HepG2 (cell line): ENCODE measurements at regions not wholly inside any gene's neighbourhood (a gene's known extent, or its start where the extent isn't known, plus 50 kb on each side); places are given as distances from the start of the nearest gene placed in this dataset.

Experiments
- CBX2 ChIP-seq, 2 experiments: fragments of 200-600 bp in 1 of 2; sonication (generic); formaldehyde crosslinking in 1 of 2; IDR thresholded peaks; 2 replicates each; pipeline versions ENCODE4 v1.7.0 to v1.8.1; 2018 to 2022; ENCODE audit warnings: low read depth in 2 of 2, low read length in 1 of 2, mild to moderate bottlenecking in 1 of 2, missing genetic modification reagents in 1 of 2
- FOXO1 ChIP-seq: sonication (generic); formaldehyde crosslinking; IDR thresholded peaks from 2 replicates; pipeline ENCODE4 v1.4.0; 2020; ENCODE audit warnings: missing genetic modification reagents
- HOXA5 ChIP-seq: sonication (generic); formaldehyde crosslinking; IDR thresholded peaks from 2 replicates; pipeline ENCODE4 v1.4.0; 2020; ENCODE audit warnings: missing genetic modification reagents
- KDM3A ChIP-seq: IDR thresholded peaks from 2 replicates; pipeline ENCODE4 v1.6.1; 2018; ENCODE audit warnings: low read depth, missing compliant biosample characterization
- KLF6 ChIP-seq: IDR thresholded peaks from 2 replicates; pipeline ENCODE4 v1.8.0; 2016; ENCODE audit warnings: missing biosample characterization, missing genetic modification reagents
- NRL ChIP-seq: sonication (generic); formaldehyde crosslinking; IDR thresholded peaks from 2 replicates; pipeline ENCODE4 v1.5.0; 2020; ENCODE audit warnings: missing genetic modification reagents, mild to moderate bottlenecking, moderate library complexity, borderline replicate concordance
- POLR2AphosphoS2 ChIP-seq: IDR thresholded peaks from 2 replicates; pipeline ENCODE4 v1.6.1; 2011; ENCODE audit warnings: low read depth, low read length, improper control_type of control experiment
- RAD21 ChIP-seq: fragments of 450-650 bp; formaldehyde crosslinking; IDR thresholded peaks from 2 replicates; pipeline ENCODE4 v1.5.0; 2020; ENCODE audit warnings: mild to moderate bottlenecking
- ZC3H13 ChIP-seq: sonication (generic); formaldehyde crosslinking; IDR thresholded peaks from 2 replicates; pipeline ENCODE4 v1.8.1; 2023; ENCODE audit warnings: mild to moderate bottlenecking, missing genetic modification reagents, moderate library complexity
- ZNF124 ChIP-seq: sonication (generic); formaldehyde crosslinking; IDR thresholded peaks from 2 replicates; pipeline ENCODE4 v1.4.0; 2020; ENCODE audit warnings: missing genetic modification reagents
- ZNF841 ChIP-seq: sonication (generic); formaldehyde crosslinking; IDR thresholded peaks from 2 replicates; pipeline ENCODE4 v1.8.1; 2023; ENCODE audit warnings: missing genetic modification reagents, borderline replicate concordance
- ZSCAN9 ChIP-seq: IDR thresholded peaks from 2 replicates; pipeline ENCODE4 v1.6.1; 2016; ENCODE audit warnings: borderline replicate concordance
- TF ChIP-seq, protein P1 (sequence below): IDR thresholded peaks from 2 replicates; pipeline ENCODE4 v1.4.0; 2020; ENCODE audit warnings: mild to moderate bottlenecking, missing genetic modification reagents
- TF ChIP-seq, protein P2 (sequence below): sonication (generic); formaldehyde crosslinking; IDR thresholded peaks from 2 replicates; pipeline ENCODE4 v1.9.0; 2021; ENCODE audit warnings: missing genetic modification reagents, borderline replicate concordance
- TF ChIP-seq, protein P3 (sequence below): sonication (generic); formaldehyde crosslinking; IDR thresholded peaks from 2 replicates; pipeline ENCODE4 v1.4.0; 2020; ENCODE audit warnings: mild to moderate bottlenecking, missing genetic modification reagents
- TF ChIP-seq, protein P4 (sequence below): IDR thresholded peaks from 2 replicates; pipeline ENCODE4 v1.6.1; 2016; ENCODE audit warnings: mild to moderate bottlenecking, missing biosample characterization, missing genetic modification reagents
- TF ChIP-seq, protein P5 (sequence below): sonication (generic); formaldehyde crosslinking; IDR thresholded peaks from 2 replicates; pipeline ENCODE4 v1.5.0; 2020; ENCODE audit warnings: mild to moderate bottlenecking, low read depth, missing genetic modification reagents, borderline replicate concordance
- TF ChIP-seq, protein P6 (sequence below): sonication (generic); formaldehyde crosslinking; IDR thresholded peaks from 2 replicates; pipeline ENCODE4 v1.4.0; 2020; ENCODE audit warnings: missing genetic modification reagents
- TF ChIP-seq, protein P7 (sequence below): sonication (generic); formaldehyde crosslinking; IDR thresholded peaks from 2 replicates; pipeline ENCODE4 v1.5.0; 2020; ENCODE audit warnings: mild to moderate bottlenecking, missing genetic modification reagents, borderline replicate concordance
- TF ChIP-seq, protein P8 (sequence below): sonication (generic); formaldehyde crosslinking; IDR thresholded peaks from 2 replicates; pipeline ENCODE4 v1.8.1; 2023; ENCODE audit warnings: mild to moderate bottlenecking, missing genetic modification reagents, borderline replicate concordance

DNA sequence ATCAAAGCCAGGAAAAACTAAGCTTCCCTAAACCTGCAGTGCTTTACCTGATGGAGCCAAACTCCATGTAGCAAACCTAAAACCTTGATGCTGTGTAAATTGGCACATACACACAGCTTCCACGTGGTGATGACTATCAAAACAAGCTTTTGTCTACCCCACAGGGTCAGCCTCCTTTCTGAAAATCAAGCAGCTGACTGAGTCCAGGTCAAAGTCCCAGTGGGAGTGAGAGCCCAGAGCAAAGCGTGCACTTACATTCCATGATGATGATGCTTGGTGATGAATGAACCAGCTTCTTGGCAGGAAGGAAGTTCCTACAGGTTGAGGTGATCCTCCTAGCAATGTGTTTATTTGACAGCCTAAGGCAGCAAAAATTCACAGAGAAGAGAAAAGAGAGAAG is 630.0 kb upstream of the TBX3 start (continued):
- TF ChIP-seq, protein P1, sequence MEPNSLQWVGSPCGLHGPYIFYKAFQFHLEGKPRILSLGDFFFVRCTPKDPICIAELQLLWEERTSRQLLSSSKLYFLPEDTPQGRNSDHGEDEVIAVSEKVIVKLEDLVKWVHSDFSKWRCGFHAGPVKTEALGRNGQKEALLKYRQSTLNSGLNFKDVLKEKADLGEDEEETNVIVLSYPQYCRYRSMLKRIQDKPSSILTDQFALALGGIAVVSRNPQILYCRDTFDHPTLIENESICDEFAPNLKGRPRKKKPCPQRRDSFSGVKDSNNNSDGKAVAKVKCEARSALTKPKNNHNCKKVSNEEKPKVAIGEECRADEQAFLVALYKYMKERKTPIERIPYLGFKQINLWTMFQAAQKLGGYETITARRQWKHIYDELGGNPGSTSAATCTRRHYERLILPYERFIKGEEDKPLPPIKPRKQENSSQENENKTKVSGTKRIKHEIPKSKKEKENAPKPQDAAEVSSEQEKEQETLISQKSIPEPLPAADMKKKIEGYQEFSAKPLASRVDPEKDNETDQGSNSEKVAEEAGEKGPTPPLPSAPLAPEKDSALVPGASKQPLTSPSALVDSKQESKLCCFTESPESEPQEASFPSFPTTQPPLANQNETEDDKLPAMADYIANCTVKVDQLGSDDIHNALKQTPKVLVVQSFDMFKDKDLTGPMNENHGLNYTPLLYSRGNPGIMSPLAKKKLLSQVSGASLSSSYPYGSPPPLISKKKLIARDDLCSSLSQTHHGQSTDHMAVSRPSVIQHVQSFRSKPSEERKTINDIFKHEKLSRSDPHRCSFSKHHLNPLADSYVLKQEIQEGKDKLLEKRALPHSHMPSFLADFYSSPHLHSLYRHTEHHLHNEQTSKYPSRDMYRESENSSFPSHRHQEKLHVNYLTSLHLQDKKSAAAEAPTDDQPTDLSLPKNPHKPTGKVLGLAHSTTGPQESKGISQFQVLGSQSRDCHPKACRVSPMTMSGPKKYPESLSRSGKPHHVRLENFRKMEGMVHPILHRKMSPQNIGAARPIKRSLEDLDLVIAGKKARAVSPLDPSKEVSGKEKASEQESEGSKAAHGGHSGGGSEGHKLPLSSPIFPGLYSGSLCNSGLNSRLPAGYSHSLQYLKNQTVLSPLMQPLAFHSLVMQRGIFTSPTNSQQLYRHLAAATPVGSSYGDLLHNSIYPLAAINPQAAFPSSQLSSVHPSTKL = peak; percentile 93
- TF ChIP-seq, protein P2, sequence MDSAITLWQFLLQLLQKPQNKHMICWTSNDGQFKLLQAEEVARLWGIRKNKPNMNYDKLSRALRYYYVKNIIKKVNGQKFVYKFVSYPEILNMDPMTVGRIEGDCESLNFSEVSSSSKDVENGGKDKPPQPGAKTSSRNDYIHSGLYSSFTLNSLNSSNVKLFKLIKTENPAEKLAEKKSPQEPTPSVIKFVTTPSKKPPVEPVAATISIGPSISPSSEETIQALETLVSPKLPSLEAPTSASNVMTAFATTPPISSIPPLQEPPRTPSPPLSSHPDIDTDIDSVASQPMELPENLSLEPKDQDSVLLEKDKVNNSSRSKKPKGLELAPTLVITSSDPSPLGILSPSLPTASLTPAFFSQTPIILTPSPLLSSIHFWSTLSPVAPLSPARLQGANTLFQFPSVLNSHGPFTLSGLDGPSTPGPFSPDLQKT (CRISPR knock-in tag) = no peak
- TF ChIP-seq, protein P3, sequence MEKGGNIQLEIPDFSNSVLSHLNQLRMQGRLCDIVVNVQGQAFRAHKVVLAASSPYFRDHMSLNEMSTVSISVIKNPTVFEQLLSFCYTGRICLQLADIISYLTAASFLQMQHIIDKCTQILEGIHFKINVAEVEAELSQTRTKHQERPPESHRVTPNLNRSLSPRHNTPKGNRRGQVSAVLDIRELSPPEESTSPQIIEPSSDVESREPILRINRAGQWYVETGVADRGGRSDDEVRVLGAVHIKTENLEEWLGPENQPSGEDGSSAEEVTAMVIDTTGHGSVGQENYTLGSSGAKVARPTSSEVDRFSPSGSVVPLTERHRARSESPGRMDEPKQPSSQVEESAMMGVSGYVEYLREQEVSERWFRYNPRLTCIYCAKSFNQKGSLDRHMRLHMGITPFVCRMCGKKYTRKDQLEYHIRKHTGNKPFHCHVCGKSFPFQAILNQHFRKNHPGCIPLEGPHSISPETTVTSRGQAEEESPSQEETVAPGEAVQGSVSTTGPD = no peak
- TF ChIP-seq FOXO1 (CRISPR knock-in tag) = peak; percentile 56; the same call in 1 of the 2 replicates
- TF ChIP-seq ZSCAN9 = no peak
- TF ChIP-seq, protein P4, sequence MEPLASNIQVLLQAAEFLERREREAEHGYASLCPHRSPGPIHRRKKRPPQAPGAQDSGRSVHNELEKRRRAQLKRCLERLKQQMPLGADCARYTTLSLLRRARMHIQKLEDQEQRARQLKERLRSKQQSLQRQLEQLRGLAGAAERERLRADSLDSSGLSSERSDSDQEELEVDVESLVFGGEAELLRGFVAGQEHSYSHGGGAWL = no peak
- TF ChIP-seq CBX2 (IDR thresholded peaks at IDR 0.05; ENCODE audit: low read depth, low read length) = no peak
- no peak for TF ChIP-seq CBX2 (CRISPR knock-in tag; IDR thresholded peaks at IDR 0.05; ENCODE audit: low read depth)
- TF ChIP-seq KLF6 (CRISPR knock-in tag) = no peak
- TF ChIP-seq KDM3A (CRISPR knock-in tag) = no peak
- TF ChIP-seq POLR2AphosphoS2 = no peak
- no peak for TF ChIP-seq RAD21
- no peak for TF ChIP-seq NRL
- TF ChIP-seq, protein P5, sequence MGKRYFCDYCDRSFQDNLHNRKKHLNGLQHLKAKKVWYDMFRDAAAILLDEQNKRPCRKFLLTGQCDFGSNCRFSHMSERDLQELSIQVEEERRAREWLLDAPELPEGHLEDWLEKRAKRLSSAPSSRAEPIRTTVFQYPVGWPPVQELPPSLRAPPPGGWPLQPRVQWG (CRISPR knock-in tag) = no peak
- TF ChIP-seq, protein P6, sequence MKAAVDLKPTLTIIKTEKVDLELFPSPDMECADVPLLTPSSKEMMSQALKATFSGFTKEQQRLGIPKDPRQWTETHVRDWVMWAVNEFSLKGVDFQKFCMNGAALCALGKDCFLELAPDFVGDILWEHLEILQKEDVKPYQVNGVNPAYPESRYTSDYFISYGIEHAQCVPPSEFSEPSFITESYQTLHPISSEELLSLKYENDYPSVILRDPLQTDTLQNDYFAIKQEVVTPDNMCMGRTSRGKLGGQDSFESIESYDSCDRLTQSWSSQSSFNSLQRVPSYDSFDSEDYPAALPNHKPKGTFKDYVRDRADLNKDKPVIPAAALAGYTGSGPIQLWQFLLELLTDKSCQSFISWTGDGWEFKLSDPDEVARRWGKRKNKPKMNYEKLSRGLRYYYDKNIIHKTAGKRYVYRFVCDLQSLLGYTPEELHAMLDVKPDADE (CRISPR knock-in tag) = no peak
- no peak for TF ChIP-seq ZNF124
- TF ChIP-seq, protein P7, sequence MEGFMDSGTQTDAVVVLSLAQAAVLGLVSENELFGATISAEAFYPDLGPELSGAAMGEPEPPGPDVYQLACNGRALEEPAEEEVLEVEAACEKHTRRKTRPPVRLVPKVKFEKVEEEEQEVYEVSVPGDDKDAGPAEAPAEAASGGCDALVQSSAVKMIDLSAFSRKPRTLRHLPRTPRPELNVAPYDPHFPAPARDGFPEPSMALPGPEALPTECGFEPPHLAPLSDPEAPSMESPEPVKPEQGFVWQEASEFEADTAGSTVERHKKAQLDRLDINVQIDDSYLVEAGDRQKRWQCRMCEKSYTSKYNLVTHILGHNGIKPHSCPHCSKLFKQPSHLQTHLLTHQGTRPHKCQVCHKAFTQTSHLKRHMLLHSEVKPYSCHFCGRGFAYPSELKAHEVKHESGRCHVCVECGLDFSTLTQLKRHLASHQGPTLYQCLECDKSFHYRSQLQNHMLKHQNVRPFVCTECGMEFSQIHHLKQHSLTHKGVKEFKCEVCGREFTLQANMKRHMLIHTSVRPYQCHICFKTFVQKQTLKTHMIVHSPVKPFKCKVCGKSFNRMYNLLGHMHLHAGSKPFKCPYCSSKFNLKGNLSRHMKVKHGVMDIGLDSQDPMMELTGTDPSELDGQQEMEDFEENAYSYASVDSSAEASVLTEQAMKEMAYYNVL (CRISPR knock-in tag) = no peak
- TF ChIP-seq ZC3H13 = no peak
- TF ChIP-seq HOXA5 (CRISPR knock-in tag) = no peak
- TF ChIP-seq ZNF841 (CRISPR knock-in tag) = no peak
- TF ChIP-seq, protein P8, sequence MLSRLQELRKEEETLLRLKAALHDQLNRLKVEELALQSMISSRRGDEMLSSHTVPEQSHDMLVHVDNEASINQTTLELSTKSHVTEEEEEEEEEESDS (CRISPR knock-in tag) = no peak
